ENCODE measurements at regions not wholly inside any gene's neighbourhood (a gene's known extent, or its start where the extent isn't known, plus 50 kb on each side); places are given as distances from the start of the nearest gene placed in this dataset.
"Not testable (repeated sequence)": the region's sequence is repeated elsewhere in the genome, so short reads cannot be mapped to it uniquely, and the experiment has no call there.

GRCh38 chr10:133785846-133786602, 159.4 kb upstream of the FRG2B start:
- DNase-seq, result not testable (repeated sequence)

- not testable (repeated sequence) for DNase-seq
These were observed 158.6 kb upstream of the FRG2B start for GRCh38 chr10:133785178-133785577.

- DNase-seq, result not testable (repeated sequence)
These were observed 138.7 kb upstream of the FRG2B start for GRCh38 chr10:133765308-133765707.

- not testable (repeated sequence) for DNase-seq
These were observed 138.2 kb upstream of the FRG2B start for GRCh38 chr10:133764823-133765209.

GRCh38 chr10:133763875-133764822, 137.6 kb upstream of the FRG2B start:
- peak; percentile 4 for DNase-seq

GRCh38 chr10:133763190-133763589, 136.6 kb upstream of the FRG2B start:
- not testable (repeated sequence) for DNase-seq

- DNase-seq, result not testable (repeated sequence)
These were observed 127.0 kb upstream of the FRG2B start for GRCh38 chr10:133753545-133753944.
